ENCODE measurements at regions not wholly inside any gene's neighbourhood (a gene's known extent, or its start where the extent isn't known, plus 50 kb on each side); places are given as distances from the start of the nearest gene placed in this dataset.

- DNase-seq (ENCODE audit: low read depth in 2 of 2), result no peak
- TF ChIP-seq CTCF (conservative IDR thresholded peaks at IDR 0.05 in 1 of 2, IDR thresholded peaks at IDR 0.05 in 1 of 2; ENCODE audit: low read depth in 1 of 2, low read length in 2 of 2), result no peak
- no peak for TF ChIP-seq EZH2 (IDR thresholded peaks at IDR 0.05; ENCODE audit: low read length, missing control alignments)
- H3K79me2 ChIP-seq (ENCODE audit: control insufficient read depth, insufficient read depth, low read length), result no peaks in the 10 kb centered on the region
These were observed 75.6 kb upstream of the RFX8 start for GRCh38 chr2:101550555-101550954.

GRCh38 chr2:101549371-101549770, 74.5 kb upstream of the RFX8 start:
- H2AFZ ChIP-seq (ENCODE audit: low read length), result no peak overlapping the region
- TF ChIP-seq EZH2 (IDR thresholded peaks at IDR 0.05; ENCODE audit: low read length, missing control alignments), result no peak
- TF ChIP-seq CTCF (conservative IDR thresholded peaks at IDR 0.05 in 1 of 2, IDR thresholded peaks at IDR 0.05 in 1 of 2; ENCODE audit: low read depth in 1 of 2, low read length in 2 of 2), result no peak
- no peaks in the 10 kb centered on the region for H3K9me3 ChIP-seq (ENCODE audit: control insufficient read depth, insufficient read depth, low read depth, low read length)
- DNase-seq (ENCODE audit: low read depth in 2 of 2), result no peak
- no peaks in the 10 kb centered on the region for H3K79me2 ChIP-seq (ENCODE audit: control insufficient read depth, insufficient read depth, low read length)
- no peaks in the 10 kb centered on the region for H3K36me3 ChIP-seq (ENCODE audit: control insufficient read depth, insufficient read depth, low read length)
- no peak overlapping the region for H3K27ac ChIP-seq (ENCODE audit: insufficient read depth, low read length)
- no peaks in the 10 kb centered on the region for H4K20me1 ChIP-seq (ENCODE audit: control insufficient read depth, extremely low read depth, insufficient read depth, low read length)
- no peak overlapping the region for H3K9ac ChIP-seq (ENCODE audit: insufficient read depth, low read length)
- H3K4me2 ChIP-seq (ENCODE audit: extremely low read depth, insufficient read depth, low read length), result no peak overlapping the region
- H3K4me1 ChIP-seq (ENCODE audit: control insufficient read depth, extremely low read depth, insufficient read depth, low read length), result peaks cover 2% of the 10 kb centered on the region
- no peak overlapping the region for H3K4me3 ChIP-seq (replicated peaks in 1 of 4; ENCODE audit: control extremely low read depth in 1 of 4, insufficient read depth in 1 of 4, low read depth in 3 of 4, low read length in 4 of 4)
- H3K27me3 ChIP-seq (ENCODE audit: control insufficient read depth, insufficient read depth, low read length), result no peaks in the 10 kb centered on the region

More at GRCh38 chr2:101550555-101550954, 75.6 kb upstream of the RFX8 start:
- Histone ChIP-seq H3K9ac (ENCODE audit: insufficient read depth, low read length) (no peak overlapping the region), H2AFZ (ENCODE audit: low read length) (no peak overlapping the region), H3K4me1 (ENCODE audit: control insufficient read depth, extremely low read depth, insufficient read depth, low read length) (peaks cover 2% of the 10 kb centered on the region), H3K27me3 (ENCODE audit: control insufficient read depth, insufficient read depth, low read length) (no peaks in the 10 kb centered on the region), H3K9me3 (ENCODE audit: control insufficient read depth, insufficient read depth, low read depth, low read length) (no peaks in the 10 kb centered on the region), H4K20me1 (ENCODE audit: control insufficient read depth, extremely low read depth, insufficient read depth, low read length) (no peaks in the 10 kb centered on the region), H3K36me3 (ENCODE audit: control insufficient read depth, insufficient read depth, low read length) (no peaks in the 10 kb centered on the region), H3K4me2 (ENCODE audit: extremely low read depth, insufficient read depth, low read length) (no peak overlapping the region), H3K27ac (ENCODE audit: insufficient read depth, low read length) (no peak overlapping the region), H3K4me3 (replicated peaks in 1 of 4; ENCODE audit: control extremely low read depth in 1 of 4, insufficient read depth in 1 of 4, low read depth in 3 of 4, low read length in 4 of 4) (no peak overlapping the region)

GRCh38 chr2:101546376-101547058, 71.6 kb upstream of the RFX8 start:
- peak; percentile 66 to 76 for DNase-seq (ENCODE audit: low read depth in 2 of 2)
- no peak overlapping the region for H3K4me2 ChIP-seq (ENCODE audit: extremely low read depth, insufficient read depth, low read length)

More at GRCh38 chr2:101546376-101547058, 71.6 kb upstream of the RFX8 start:
- H2AFZ ChIP-seq (ENCODE audit: low read length), result no peak overlapping the region
- no peak overlapping the region for H3K27ac ChIP-seq (ENCODE audit: insufficient read depth, low read length)
- H3K27me3 ChIP-seq (ENCODE audit: control insufficient read depth, insufficient read depth, low read length), result no peaks in the 10 kb centered on the region
- no peak overlapping the region for H3K9ac ChIP-seq (ENCODE audit: insufficient read depth, low read length)
- H4K20me1 ChIP-seq (ENCODE audit: control insufficient read depth, extremely low read depth, insufficient read depth, low read length), result no peaks in the 10 kb centered on the region
- no peaks in the 10 kb centered on the region for H3K79me2 ChIP-seq (ENCODE audit: control insufficient read depth, insufficient read depth, low read length)
- no peaks in the 10 kb centered on the region for H3K36me3 ChIP-seq (ENCODE audit: control insufficient read depth, insufficient read depth, low read length)
- TF ChIP-seq CTCF (conservative IDR thresholded peaks at IDR 0.05 in 1 of 2, IDR thresholded peaks at IDR 0.05 in 1 of 2; ENCODE audit: low read depth in 1 of 2, low read length in 2 of 2) (no peak), EZH2 (IDR thresholded peaks at IDR 0.05; ENCODE audit: low read length, missing control alignments) (no peak)
- no peak overlapping the region for H3K4me3 ChIP-seq (replicated peaks in 1 of 4; ENCODE audit: control extremely low read depth in 1 of 4, insufficient read depth in 1 of 4, low read depth in 3 of 4, low read length in 4 of 4)
- H3K9me3 ChIP-seq (ENCODE audit: control insufficient read depth, insufficient read depth, low read depth, low read length), result no peaks in the 10 kb centered on the region
- peaks cover 2% of the 10 kb centered on the region for H3K4me1 ChIP-seq (ENCODE audit: control insufficient read depth, extremely low read depth, insufficient read depth, low read length)

Data from fibroblast of lung (primary cell).